CD4-positive, alpha-beta T cell treated with Interleukin-15 for 4 hours (primary cell): ENCODE measurements at regions not wholly inside any gene's neighbourhood (a gene's known extent, or its start where the extent isn't known, plus 50 kb on each side); places are given as distances from the start of the nearest gene placed in this dataset.

Experiments
- DNase-seq: peaks from one replicate; pipeline ENCODE4 v3.0.0-alpha.2; 2020; ENCODE audit warnings: low spot score

DNA sequence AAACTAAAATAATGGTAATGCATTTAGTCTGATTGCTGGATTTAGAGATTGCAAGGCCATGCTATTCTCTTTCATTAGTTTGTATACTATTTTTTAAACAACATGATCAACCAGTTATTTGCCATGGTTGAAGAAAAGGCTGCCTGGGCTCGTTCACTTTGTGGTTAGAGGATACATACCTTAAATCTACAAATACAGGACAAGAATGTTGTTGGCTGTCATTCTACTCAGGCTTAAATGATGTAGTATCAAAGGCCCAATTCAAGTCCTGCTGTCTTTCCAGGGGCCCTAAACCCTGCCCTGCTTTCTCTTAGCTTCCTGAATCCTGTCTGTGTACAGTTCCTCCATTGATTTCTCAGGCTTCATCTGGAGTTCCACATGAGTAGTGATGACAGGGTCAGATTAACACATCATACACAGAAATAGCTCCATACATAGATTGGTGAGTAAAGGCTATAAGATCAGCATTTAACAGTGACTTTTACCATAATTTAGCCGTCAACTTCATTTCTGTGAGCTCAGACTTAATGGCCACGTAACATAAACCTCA is 114.9 kb upstream of the GPRIN3 start:
- DNase-seq = no peak

DNA sequence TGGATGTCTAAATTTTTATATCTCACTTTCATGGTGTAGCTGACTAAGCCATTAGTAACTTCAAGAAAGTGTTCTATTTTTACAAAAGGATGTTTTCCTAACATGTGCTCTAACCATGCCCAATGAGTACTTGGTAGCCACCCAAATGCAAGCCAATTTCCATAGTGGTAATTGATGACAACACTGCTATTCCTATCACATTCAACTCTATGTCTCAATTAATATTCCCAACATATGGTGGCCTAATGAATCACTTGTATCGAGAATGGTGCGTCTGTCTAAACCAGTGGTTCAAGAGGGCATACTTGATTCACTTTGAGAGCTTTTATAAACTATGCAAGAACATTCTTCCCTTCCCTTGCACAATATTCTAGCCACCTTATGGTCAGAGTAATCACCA is 112.9 kb upstream of the GPRIN3 start:
- DNase-seq = no peak

DNA sequence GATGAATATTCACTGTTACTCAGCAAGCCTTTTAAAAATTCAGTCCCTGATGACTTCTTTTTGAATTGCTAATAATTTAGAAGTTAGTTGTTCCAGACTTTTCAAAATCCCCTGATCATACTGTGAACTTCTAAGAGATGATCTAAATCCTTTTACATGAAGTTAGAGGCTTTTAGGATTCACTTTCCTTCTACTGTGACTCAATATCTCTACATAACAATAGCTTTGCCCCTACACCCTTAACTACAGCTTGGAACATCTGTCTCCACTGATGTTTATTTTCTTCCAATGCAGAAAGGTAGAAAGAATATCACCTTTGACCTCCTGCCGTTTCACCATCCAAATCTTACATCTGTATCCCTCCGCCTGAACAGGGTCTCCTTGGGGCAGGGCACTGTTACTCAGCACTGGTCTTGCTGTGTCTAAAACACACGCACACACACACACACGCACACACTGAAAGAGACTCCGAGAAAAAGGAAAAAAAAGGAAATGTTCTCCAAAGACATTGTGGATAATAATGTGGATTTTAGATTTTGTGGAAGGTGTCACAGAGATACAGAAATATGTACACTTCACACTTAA is 111.6 kb upstream of the GPRIN3 start:
- no peak for DNase-seq

DNA sequence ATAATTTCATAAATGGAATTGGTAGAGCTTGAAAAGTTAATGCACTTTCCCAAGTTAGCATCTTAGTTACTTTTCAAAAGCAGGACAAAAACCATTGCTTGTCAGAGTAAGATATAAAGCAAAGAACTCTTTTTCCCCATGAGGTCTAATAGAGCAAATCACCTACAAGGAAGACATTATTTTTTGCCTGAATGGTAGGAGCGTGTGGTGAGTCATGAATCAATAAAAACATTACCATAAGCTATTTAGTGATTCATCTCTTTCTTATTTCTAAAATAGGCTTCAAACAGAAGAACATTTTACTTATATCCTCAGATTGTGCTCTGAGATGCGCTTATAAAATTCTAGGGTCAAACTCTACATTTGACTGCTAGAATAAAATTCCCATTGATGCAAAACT is 109.4 kb upstream of the GPRIN3 start:
- DNase-seq = no peak

DNA sequence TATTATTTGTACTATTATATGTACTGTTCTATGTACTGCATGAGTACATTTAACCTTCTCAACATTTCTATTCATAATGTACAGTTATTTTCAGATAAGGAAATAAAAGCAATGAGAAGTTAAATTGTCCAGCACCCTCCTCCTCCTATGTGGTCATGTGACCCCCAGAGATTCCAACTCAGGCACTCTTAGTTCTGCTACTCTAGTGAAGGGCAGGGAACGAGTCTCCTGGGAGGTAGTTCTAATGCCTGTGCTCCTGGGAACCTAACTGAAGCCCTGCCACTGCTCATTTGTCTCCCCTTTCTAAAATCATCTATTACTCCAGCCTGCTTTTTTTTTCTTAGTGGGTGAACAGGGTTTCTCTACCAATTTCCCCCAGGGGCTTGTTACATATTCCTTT is 105.9 kb upstream of the GPRIN3 start:
- no peak for DNase-seq

DNA sequence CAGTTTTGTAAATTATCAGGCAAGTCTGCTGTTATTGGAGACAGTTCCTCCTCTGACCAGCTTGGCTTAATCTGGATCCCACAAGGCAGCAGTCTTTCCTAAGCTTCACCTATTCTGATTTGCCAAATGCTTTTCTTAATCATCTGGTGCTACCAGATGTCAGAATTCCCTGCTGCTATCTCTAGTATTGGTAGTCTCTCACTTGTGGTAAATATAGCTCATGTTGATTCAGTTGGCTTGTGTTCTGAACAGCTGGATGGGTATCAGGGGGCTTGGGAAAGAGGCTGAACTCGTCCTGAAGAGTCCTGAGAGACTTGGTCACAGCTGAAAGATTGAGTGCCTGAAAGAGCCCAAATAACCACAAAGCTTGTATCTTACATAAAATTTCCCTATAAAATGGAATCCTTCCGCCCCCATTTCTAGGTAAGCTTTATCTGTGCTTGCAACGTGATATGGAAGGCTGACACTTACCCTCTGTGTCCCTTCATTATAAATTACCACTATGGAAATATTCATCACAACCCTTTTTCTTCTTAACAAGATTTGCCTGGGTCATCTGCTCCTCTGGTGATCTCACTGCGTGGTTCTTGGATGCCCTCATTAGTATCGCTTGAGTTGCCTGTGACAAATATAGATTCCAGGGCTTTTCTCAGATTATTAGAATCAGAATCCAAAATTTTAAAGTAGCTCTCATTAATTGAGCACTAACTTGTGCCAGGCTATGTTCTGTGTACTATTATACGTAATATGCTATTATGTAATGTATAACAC is 104.1 kb upstream of the GPRIN3 start:
- no peak for DNase-seq

DNA sequence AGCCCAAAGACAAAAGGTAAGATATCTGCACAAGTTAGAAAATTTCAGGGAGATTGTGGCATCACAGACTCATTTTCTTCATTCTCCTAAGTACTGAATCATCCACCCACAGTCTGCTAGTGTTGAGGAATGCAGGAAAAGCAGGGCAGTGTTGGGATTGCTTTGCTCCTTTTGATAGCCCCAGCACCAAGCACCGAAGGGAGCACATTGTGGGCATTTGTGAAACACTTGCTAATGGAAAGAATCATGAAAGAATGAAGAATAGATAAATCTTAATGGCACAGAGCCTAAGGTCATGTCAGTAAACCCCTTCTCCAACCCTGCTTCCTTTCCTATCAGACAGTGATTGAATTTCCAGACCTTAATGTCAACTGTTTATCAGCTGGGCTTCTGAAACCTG is 103.1 kb upstream of the GPRIN3 start:
- no peak for DNase-seq

DNA sequence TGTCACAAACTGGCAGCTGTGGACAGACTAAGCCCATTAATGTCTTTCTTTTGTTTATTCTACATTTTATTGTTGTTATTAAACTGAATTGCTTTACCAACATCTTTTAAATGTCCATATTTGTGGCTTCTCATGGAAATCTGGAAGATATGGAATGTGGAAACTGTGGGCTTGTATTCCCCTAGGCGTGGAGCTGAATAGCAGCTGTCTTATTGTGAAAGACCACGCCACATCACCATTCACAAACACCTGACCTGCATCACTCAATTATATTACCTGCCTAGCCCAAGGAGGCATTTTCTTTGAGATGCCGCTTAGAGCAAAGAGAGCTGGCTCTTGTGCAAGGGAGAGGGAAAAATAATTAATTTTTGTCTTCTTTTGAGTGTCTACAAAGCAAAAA is 96.9 kb upstream of the GPRIN3 start:
- no peak for DNase-seq

DNA sequence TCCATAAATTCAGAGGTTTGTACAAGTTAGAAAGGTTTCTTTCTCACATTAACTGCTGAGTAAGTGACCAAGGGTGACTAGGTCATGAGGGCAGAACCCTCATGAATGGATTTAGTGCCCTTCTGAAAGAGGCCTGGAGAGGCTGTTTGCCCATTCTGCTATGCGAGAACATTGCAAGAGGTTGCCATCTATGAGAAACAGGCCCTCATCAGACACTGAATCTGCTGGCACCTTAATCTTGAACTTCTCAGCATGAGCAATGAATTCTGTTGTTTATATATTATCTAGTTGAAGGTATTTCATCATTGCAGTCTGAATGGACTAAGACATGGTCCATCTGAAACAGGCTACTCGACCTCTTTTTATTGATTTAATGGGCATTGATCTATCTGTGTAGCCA is 96.2 kb upstream of the GPRIN3 start:
- DNase-seq = no peak

DNA sequence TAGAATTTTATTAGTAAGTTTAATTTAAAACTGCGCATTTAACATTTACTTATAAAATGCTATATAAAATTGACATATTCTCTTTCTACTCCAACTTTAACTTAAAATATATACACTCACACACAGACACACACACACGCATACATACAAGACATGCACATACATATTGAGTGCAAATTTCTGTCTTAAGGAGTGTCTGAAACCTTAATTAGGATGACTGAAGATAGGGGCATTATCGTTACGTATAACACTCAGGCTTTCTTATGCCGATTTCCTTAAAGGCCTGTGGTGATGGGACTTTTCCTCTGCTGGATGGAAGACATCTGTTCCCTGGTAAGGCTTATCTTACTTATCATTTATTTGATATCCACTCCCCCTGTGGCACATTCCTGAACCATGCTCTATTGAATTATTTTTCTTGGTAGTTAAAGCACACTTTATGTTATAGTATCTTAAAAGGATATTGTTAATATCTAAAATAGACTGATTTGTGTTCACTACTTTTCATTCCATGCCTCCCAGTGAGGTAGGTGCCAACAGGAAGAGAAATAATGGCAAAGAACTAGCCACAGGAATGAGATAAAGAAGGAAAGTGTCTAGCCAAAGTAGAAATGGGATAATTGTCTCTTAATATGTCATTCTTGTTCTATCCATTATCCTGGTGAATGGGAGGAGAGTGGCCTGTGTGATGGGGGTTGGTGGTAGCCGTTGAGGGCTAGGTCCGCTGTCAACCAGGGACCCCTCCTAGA is 92.9 kb upstream of the GPRIN3 start:
- DNase-seq = no peak

DNA sequence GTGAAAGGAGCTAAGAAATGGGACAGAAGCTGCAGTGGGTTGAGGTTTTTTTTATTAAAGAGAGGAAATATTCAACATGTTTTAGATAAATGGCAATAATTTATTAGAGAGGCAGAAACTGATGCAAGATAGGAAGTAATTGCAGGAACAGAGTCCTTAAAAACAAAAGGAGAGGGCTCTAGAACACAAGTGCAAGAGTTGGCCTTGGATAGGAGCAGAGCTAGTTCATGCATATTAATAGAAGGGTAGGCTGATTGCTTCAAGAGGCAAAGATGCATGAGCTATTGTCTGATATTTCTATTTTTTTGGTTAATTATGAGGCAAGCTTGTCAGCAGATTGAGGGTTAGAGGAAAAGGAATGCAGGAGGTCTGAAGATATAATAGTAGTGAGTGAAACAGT is 91.0 kb upstream of the GPRIN3 start:
- DNase-seq = no peak

DNA sequence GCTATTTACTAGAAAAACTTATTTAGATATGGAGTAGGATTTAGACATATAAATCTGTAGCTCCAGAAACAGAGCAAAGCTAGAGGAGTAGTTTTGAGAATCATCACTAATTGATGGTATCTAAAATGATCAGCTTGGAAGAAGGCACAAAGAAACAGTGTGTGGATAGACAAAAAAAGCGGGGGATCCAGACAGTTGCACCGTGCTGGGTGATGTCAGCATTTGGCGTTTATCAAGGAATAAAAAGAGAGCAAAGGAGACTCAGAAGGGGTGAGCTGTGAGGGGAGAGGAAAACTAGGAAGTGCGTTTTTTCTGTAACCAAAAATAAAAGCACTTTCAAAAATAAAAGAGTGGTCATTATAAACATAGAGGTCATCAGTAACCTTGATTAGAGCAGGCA is 90.5 kb upstream of the GPRIN3 start:
- no peak for DNase-seq

DNA sequence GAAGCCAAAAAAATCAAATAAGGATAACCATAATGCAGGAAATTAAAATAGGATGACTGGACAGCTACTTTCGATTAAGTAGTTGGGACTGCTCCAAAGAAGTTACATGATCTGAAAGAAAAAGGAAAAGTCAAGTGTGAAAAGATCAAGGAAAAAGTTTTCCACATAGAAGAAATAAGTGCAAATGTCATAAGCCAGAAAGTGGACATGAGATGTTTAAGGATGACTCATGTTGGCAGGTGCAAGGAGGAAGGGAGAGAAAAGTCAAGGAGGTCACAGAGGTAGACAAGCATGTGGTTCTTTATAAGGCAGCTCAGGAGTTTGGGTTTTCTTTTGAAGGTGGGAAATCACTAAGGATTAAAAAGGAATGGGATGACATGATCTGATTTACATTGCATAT is 89.8 kb upstream of the GPRIN3 start:
- no peak for DNase-seq

DNA sequence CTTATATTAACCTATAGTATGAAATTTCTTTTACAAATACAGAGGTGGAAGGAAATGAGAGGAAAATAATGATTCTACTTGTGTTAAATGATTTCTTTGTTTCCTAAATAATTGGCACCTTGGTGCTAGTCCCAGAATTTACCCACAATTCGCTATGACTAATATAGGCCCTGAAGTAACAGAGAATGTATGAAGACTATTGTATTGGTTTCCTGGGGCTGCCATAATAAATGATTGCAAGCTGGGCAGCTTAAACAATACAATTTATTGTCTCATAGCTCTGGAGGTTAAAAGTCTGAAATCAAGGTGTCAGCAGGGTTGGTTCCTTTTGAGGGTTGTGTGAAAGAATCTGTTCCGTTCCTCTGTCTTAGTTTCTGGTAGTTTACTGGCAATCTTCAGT is 74.8 kb upstream of the GPRIN3 start:
- DNase-seq = no peak

DNA sequence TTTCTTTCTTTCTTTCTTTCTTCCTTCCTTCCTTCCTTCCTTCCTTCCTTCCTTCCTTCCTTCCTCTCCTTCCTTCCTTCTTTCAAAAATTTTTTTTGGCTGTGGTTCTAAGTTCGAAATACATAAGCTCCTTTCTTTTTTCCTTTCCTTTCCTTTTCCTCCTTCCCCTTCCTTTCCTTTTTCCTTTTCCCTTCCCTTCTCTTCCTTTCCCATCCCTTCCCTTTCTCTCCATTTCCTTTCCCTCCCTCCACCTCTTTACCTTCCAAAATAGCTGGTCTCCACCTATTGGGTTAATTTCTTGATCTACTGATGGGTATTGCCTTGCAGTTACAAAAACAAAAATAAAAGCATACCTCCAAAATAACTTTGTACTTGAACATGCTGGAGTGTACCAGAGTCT is 73.4 kb upstream of the GPRIN3 start:
- DNase-seq = no peak

DNA sequence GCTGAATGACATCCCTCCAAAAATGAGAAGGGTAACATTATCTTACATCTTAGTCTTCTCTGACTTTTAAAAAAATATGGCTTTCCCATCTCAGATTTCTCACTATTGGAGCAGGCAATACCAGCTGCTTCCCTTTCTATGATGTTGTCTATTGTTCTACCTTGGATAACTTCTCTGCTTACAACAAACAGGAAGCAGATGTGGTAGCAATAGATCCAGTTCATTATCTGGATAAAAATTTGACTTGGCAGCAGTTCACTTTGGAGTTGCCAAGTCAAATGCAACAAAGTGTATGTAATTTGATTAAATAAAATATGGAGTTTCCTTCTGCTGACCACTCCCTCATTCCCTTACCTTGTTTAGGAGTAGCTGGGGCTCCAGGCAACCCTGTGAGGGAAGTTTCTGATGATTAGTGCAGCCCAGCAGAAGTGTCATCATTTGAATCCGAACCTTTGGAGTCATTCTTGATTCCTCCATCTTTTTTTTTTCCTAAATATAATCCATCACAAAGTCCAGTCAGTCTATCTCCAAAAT is 72.0 kb upstream of the GPRIN3 start:
- DNase-seq = no peak

DNA sequence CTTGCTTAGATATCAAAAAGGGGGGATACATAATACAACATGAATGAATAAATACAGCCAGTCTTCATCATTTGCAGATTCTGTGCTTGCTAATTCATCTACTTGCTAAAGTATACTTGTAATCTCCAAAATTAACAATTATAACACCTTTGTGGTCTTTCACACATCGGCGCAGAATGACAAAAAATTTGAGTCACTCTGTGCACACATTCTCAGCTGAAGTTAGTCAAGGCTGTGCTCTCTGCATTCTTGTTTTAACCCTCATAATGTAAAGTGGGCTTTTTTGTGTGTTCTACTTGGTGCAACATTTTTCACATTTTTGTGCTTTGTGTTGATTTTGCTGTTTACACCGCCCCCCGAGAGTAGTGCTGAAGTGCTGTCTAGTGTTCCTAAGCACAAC is 65.8 kb upstream of the GPRIN3 start:
- no peak for DNase-seq

DNA sequence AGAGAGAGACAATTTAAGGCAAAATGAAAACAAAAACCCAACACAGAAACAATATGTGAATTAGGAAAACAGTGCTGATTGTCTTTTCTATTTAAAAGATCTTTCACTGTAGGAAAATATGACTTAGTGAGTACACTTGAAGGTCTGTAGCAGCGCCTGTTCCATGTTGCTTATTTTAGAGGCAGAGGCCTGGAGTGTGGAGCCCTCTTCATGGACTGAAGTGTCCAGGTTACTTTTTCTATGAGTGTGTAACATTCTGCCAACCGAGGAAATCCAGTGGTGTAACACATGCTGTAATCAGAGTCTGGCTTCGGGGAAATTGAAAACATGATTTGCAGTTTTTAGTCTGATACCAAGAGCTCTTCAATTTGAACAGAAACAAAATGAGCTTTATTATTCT is 64.0 kb upstream of the GPRIN3 start:
- DNase-seq = no peak

DNA sequence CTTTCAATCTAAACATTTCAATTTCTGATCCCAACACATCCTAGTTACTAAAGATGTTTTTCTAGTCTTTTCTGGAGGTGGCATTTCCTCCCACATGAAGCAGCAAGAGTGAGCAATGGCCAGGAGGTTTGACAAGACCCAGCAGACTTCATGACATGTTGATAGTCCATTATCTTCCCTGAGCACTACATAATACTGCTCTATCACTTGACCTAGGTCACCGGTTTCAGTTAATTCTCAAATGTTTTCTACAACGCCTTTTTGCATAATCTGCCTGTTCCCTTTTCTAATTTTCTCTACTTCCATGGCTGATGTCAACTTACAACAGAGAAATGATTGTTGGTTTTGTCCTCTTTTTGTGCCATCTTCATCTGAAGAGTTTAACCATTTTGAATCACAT is 62.0 kb upstream of the GPRIN3 start:
- no peak for DNase-seq

DNA sequence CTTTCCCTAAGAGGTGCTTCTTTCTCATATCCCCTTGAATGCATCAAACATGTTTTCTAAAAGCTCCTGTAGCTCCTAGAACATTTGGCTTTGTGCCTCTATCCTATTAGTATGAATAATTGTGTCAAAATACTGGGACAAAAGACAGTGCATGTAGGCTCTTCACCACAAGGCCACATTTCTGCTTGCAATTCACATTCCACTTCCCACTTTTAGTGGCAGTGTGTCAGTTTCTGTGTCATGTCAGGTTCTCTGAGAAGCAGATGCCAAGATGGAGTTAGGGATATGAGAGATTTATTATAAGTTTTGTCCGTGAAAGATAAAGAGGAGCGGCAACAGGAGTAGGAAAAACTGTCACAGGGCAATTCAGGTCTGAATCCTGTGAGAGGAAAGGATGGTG is 61.3 kb upstream of the GPRIN3 start:
- no peak for DNase-seq

DNA sequence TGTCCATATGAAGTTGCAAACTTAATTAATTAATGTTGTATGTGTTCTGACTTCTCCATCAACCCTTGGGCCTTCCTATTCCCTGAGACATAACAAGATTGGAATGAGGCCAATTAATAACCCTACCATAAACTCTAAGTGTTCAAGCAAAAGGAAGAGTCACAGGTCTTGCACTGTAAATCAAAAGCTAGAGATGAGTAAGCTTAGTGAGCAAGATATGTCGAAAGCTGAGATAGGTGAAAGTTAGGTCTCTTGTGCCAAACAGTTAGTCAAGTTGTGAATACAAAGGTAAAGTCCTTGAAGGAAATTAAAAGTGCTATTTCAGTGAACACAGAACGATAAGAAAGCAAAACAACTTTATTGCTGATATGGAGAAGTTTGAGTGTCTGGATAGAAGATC is 58.2 kb upstream of the GPRIN3 start:
- DNase-seq = no peak

DNA sequence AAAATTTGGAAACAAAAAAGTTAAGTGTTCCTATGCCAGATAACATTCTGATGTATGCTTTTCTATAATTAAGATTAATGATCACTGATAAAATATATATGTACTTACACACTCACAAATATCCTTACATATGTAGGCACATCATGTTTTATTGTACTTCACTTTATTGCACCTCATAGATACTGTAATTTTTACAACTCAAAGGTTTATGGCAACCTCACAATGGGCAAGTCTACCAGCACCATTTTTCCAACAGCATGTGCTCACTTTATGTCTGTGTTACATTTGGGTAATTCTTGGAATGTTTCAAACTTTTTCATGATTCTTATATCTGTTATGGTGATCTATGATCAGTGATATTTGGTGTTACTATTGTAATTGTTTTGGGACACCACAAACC is 57.8 kb upstream of the GPRIN3 start:
- no peak for DNase-seq

DNA sequence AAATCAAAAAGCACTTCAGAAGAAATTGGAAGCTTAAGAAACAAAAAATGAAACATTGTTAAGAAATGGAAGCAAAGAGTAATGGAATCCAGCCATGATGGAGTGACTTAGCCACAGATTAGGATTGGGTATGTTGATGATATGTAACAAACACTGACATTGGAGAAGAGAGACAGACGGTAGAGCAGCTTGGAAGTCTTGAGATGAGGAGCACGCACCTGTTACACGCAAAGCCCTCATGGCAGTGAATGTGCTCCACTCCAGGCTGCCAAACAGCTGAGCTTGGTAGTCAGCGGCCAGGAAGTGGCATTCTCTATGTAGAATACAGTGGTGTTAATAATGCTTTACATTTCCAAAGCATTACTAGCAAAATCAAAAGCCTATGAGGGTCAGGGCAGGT is 56.9 kb upstream of the GPRIN3 start:
- DNase-seq = no peak
